Mucosa of rectum (tissue), 2 donors: ENCODE measurements at regions not wholly inside any gene's neighbourhood (a gene's known extent, or its start where the extent isn't known, plus 50 kb on each side); places are given as distances from the start of the nearest gene placed in this dataset.
"Not testable (repeated sequence)": the region's sequence is repeated elsewhere in the genome, so short reads cannot be mapped to it uniquely, and the experiment has no call there.

Source experiments
- H3K27ac ChIP-seq, 2 donors: one replicate each; pipeline ENCODE4 v1.7.0; 2013; ENCODE audit warnings: inconsistent platforms in 2 of 2, low read depth in 2 of 2, low read length in 2 of 2
- H3K27me3 ChIP-seq, 2 donors: one replicate each; pipeline ENCODE4 v1.7.0; 2013; ENCODE audit warnings: low read length in 2 of 2; ENCODE audit not compliant: control insufficient read depth in 2 of 2, insufficient read depth in 2 of 2
- H3K36me3 ChIP-seq, 2 donors: one replicate each; pipeline ENCODE4 v1.7.0; 2013; ENCODE audit warnings: low read length in 2 of 2; ENCODE audit not compliant: control insufficient read depth in 2 of 2, insufficient read depth in 2 of 2
- H3K4me1 ChIP-seq, 2 donors: one replicate each; pipeline ENCODE4 v1.7.0; 2013; ENCODE audit warnings: low read length in 2 of 2, mild to moderate bottlenecking in 1 of 2; ENCODE audit not compliant: control insufficient read depth in 2 of 2, insufficient read depth in 2 of 2
- H3K4me3 ChIP-seq, 2 donors: one replicate each; pipeline ENCODE4 v1.7.0; 2013; ENCODE audit warnings: low read length in 2 of 2
- H3K9ac ChIP-seq, 2 donors: one replicate each; pipeline ENCODE4 v1.7.0; 2013; ENCODE audit warnings: low read length in 2 of 2, low read depth in 1 of 2, mild to moderate bottlenecking in 1 of 2
- H3K9me3 ChIP-seq, 2 donors: one replicate each; pipeline ENCODE4 v1.7.0; 2013; ENCODE audit warnings: low read length in 2 of 2; ENCODE audit not compliant: control insufficient read depth in 2 of 2
- donor health status: healthy.
- donor health status: Normal muscosa, but diverticular disease.

- Histone ChIP-seq H3K4me1 (no peaks in the 10 kb centered on the region), H3K36me3 (no peaks in the 10 kb centered on the region), H3K4me3 (no peak overlapping the region), H3K27me3 (no peaks in the 10 kb centered on the region), H3K9ac (no peak overlapping the region), H3K9me3 (no peaks in the 10 kb centered on the region), H3K27ac (no peak overlapping the region)
Observed at GRCh38 chr4:173652283-173652931, 122.4 kb upstream of the HAND2 start.

- Histone ChIP-seq H3K4me1 (no peaks in the 10 kb centered on the region), H3K4me3 (no peak overlapping the region), H3K36me3 (no peaks in the 10 kb centered on the region), H3K9ac (no peak overlapping the region), H3K27me3 (no peaks in the 10 kb centered on the region), H3K9me3 (no peaks in the 10 kb centered on the region), H3K27ac (no peak overlapping the region)
Observed at GRCh38 chr4:173651651-173652282, 121.7 kb upstream of the HAND2 start.

- no peak overlapping the region for H3K27ac ChIP-seq
- H3K9ac ChIP-seq = no peak overlapping the region
- no peaks in the 10 kb centered on the region for H3K27me3 ChIP-seq
- no peaks in the 10 kb centered on the region for H3K4me1 ChIP-seq
- H3K4me3 ChIP-seq = no peak overlapping the region
- H3K9me3 ChIP-seq = no peaks in the 10 kb centered on the region
- no peaks in the 10 kb centered on the region for H3K36me3 ChIP-seq
Observed at GRCh38 chr4:173647902-173648301, 117.9 kb upstream of the HAND2 start.

- no peak overlapping the region for H3K9ac ChIP-seq
- no peak overlapping the region for H3K27ac ChIP-seq
- H3K36me3 ChIP-seq = no peaks in the 10 kb centered on the region
- no peak overlapping the region for H3K4me3 ChIP-seq
- no peaks in the 10 kb centered on the region for H3K9me3 ChIP-seq
- H3K27me3 ChIP-seq = no peaks in the 10 kb centered on the region
- no peaks in the 10 kb centered on the region for H3K4me1 ChIP-seq
Observed at GRCh38 chr4:173642509-173642908, 112.5 kb upstream of the HAND2 start.

- Histone ChIP-seq H3K4me3 (no peak overlapping the region), H3K27me3 (no peaks in the 10 kb centered on the region), H3K9ac (no peak overlapping the region), H3K9me3 (no peaks in the 10 kb centered on the region), H3K36me3 (no peaks in the 10 kb centered on the region), H3K4me1 (no peaks in the 10 kb centered on the region), H3K27ac (no peak overlapping the region)
Observed at GRCh38 chr4:173635395-173635794, 105.4 kb upstream of the HAND2 start.

GRCh38 chr4:173626277-173626676 is 96.2 kb upstream of the HAND2 start:
- Histone ChIP-seq H3K36me3 (no peaks in the 10 kb centered on the region), H3K27ac (no peak overlapping the region), H3K9ac (no peak overlapping the region), H3K27me3 (no peaks in the 10 kb centered on the region), H3K4me1 (no peaks in the 10 kb centered on the region), H3K4me3 (no peak overlapping the region), H3K9me3 (peaks cover 3 to 4% of the 10 kb centered on the region in 2 donors)

- H3K9ac ChIP-seq, H3K36me3 ChIP-seq, H3K4me3 ChIP-seq, H3K27ac ChIP-seq, H3K4me1 ChIP-seq, H3K9me3 ChIP-seq, H3K27me3 ChIP-seq: not testable (repeated sequence)
Observed at GRCh38 chr4:173618648-173619047, 88.6 kb upstream of the HAND2 start.

- Histone ChIP-seq H3K4me3 (no peak overlapping the region), H3K36me3 (no peaks in the 10 kb centered on the region), H3K27me3 (no peaks in the 10 kb centered on the region), H3K27ac (no peak overlapping the region), H3K9ac (no peak overlapping the region), H3K4me1 (no peaks in the 10 kb centered on the region), H3K9me3 (no peaks in the 10 kb centered on the region)
Observed at GRCh38 chr4:173609158-173609557, 79.1 kb upstream of the HAND2 start.

- H3K9me3 ChIP-seq, H3K4me3 ChIP-seq, H3K27me3 ChIP-seq, H3K27ac ChIP-seq, H3K4me1 ChIP-seq, H3K36me3 ChIP-seq, H3K9ac ChIP-seq: not testable (repeated sequence)
Observed at GRCh38 chr4:173608632-173609031, 78.6 kb upstream of the HAND2 start.

GRCh38 chr4:173591760-173592159 is 61.7 kb upstream of the HAND2 start:
- no peaks in the 10 kb centered on the region for H3K9me3 ChIP-seq
- no peaks in the 10 kb centered on the region for H3K36me3 ChIP-seq
- no peak overlapping the region for H3K27ac ChIP-seq
- no peaks in the 10 kb centered on the region for H3K4me1 ChIP-seq
- H3K9ac ChIP-seq = no peak overlapping the region
- H3K27me3 ChIP-seq = no peaks in the 10 kb centered on the region
- H3K4me3 ChIP-seq = no peak overlapping the region
